Progenitor cell of endocrine pancreas (in vitro differentiated cells): ENCODE measurements at regions not wholly inside any gene's neighbourhood (a gene's known extent, or its start where the extent isn't known, plus 50 kb on each side); places are given as distances from the start of the nearest gene placed in this dataset.

Experiments used
- DNase-seq: peaks from one replicate; pipeline ENCODE4 v3.0.0; 2021; ENCODE audit warnings: low spot score; ENCODE audit not compliant: unreplicated experiment
- H3K27ac Mint-ChIP-seq: 2 replicates; pipeline ENCODE4 v1.8.0; 2021; ENCODE audit warnings: mild to moderate bottlenecking, moderate library complexity, mixed read lengths
- H3K27me3 Mint-ChIP-seq: 2 replicates; pipeline ENCODE4 v1.8.0; 2021; ENCODE audit warnings: mixed read lengths
- H3K36me3 Mint-ChIP-seq: 2 replicates; pipeline ENCODE4 v1.8.0; 2022; ENCODE audit warnings: mixed read lengths; ENCODE audit not compliant: insufficient read depth
- H3K4me1 Mint-ChIP-seq: 2 replicates; pipeline ENCODE4 v1.8.0; 2021; ENCODE audit warnings: low read depth, mixed read lengths
- H3K4me3 Mint-ChIP-seq: 2 replicates; pipeline ENCODE4 v1.8.0; 2021; ENCODE audit warnings: low read depth, mild to moderate bottlenecking, moderate library complexity, mixed read lengths
- H3K9me3 Mint-ChIP-seq: 2 replicates; pipeline ENCODE4 v1.8.0; 2021; ENCODE audit warnings: low read depth, mixed read lengths
- CTCF ChIP-seq: fragments of 200-600 bp; sonication (generic); IDR thresholded peaks from one replicate; pipeline ENCODE4 v1.5.0; 2021; ENCODE audit warnings: antibody characterized with exemption, mild to moderate bottlenecking; ENCODE audit not compliant: unreplicated experiment

- H3K27ac Mint-ChIP-seq, result no peak overlapping the region
- no peak for DNase-seq
Observed at GRCh38 chr16:64035337-64035736, 1086.5 kb downstream of the CDH11 start.

GRCh38 chr16:64019339-64019738 lies 1102.5 kb downstream of the CDH11 start:
- Mint-ChIP-seq H3K4me1 (no peaks in the 10 kb centered on the region), H3K27ac (no peak overlapping the region), H3K36me3 (no peaks in the 10 kb centered on the region), H3K27me3 (no peaks in the 10 kb centered on the region), H3K9me3 (no peaks in the 10 kb centered on the region), H3K4me3 (no peak overlapping the region)
- TF ChIP-seq CTCF, result no peak
- DNase-seq, result no peak

More at GRCh38 chr16:64035337-64035736, 1086.5 kb downstream of the CDH11 start:
- no peaks in the 10 kb centered on the region for H3K36me3 Mint-ChIP-seq
- TF ChIP-seq CTCF, result no peak
- peaks cover 5% of the 10 kb centered on the region for H3K9me3 Mint-ChIP-seq
- H3K27me3 Mint-ChIP-seq, result no peaks in the 10 kb centered on the region
- no peaks in the 10 kb centered on the region for H3K4me1 Mint-ChIP-seq
- H3K4me3 Mint-ChIP-seq, result no peak overlapping the region

- no peak for DNase-seq
- peaks cover 3% of the 10 kb centered on the region for H3K27me3 Mint-ChIP-seq
- no peaks in the 10 kb centered on the region for H3K36me3 Mint-ChIP-seq
- H3K9me3 Mint-ChIP-seq, result no peaks in the 10 kb centered on the region
- no peak overlapping the region for H3K27ac Mint-ChIP-seq
- no peak overlapping the region for H3K4me3 Mint-ChIP-seq
- TF ChIP-seq CTCF, result no peak
- H3K4me1 Mint-ChIP-seq, result no peaks in the 10 kb centered on the region
Observed at GRCh38 chr16:64017796-64018195, 1104.1 kb downstream of the CDH11 start.

- Mint-ChIP-seq H3K27me3 (peaks cover 3% of the 10 kb centered on the region), H3K9me3 (peaks cover 14% of the 10 kb centered on the region), H3K27ac (no peak overlapping the region), H3K4me1 (no peaks in the 10 kb centered on the region), H3K36me3 (no peaks in the 10 kb centered on the region), H3K4me3 (no peak overlapping the region)
- TF ChIP-seq CTCF, result no peak
- DNase-seq, result no peak
Observed at GRCh38 chr16:64013856-64014255, 1108.0 kb downstream of the CDH11 start.

- DNase-seq, result no peak
- H3K4me1 Mint-ChIP-seq, result no peaks in the 10 kb centered on the region
- peaks cover 3% of the 10 kb centered on the region for H3K27me3 Mint-ChIP-seq
- H3K4me3 Mint-ChIP-seq, result no peak overlapping the region
- H3K36me3 Mint-ChIP-seq, result no peaks in the 10 kb centered on the region
- H3K27ac Mint-ChIP-seq, result no peak overlapping the region
- no peak for TF ChIP-seq CTCF
- H3K9me3 Mint-ChIP-seq, result peaks cover 14% of the 10 kb centered on the region
Observed at GRCh38 chr16:64012166-64012565, 1109.7 kb downstream of the CDH11 start.
